Mononuclear cell (primary cell): ENCODE measurements at regions not wholly inside any gene's neighbourhood (a gene's known extent, or its start where the extent isn't known, plus 50 kb on each side); places are given as distances from the start of the nearest gene placed in this dataset.
"Not testable (repeated sequence)": the region's sequence is repeated elsewhere in the genome, so short reads cannot be mapped to it uniquely, and the experiment has no call there.

Experiments
- H3K27me3 ChIP-seq: 2 replicates; pipeline ENCODE4 v1.6.0; 2011; ENCODE audit warnings: low read length, control low read depth; ENCODE audit not compliant: insufficient read depth
- H3K4me1 ChIP-seq: 2 replicates; pipeline ENCODE4 v1.5.1; 2011; ENCODE audit warnings: mild to moderate bottlenecking, low read length, control low read depth; ENCODE audit not compliant: insufficient read depth
- H3K4me3 ChIP-seq: 2 replicates; pipeline ENCODE4 v1.5.1; 2011; ENCODE audit warnings: mild to moderate bottlenecking, low read length, moderate library complexity
- H3K9me3 ChIP-seq: 2 replicates; pipeline ENCODE4 v1.5.1; 2011; ENCODE audit warnings: low read depth, mild to moderate bottlenecking, control low read depth, low read length

GRCh38 chr16:85279402-85279801 lies 167.1 kb upstream of the CIBAR2 start:
- no peaks in the 10 kb centered on the region for H3K4me1 ChIP-seq
- H3K27me3 ChIP-seq, result no peaks in the 10 kb centered on the region
- no peaks in the 10 kb centered on the region for H3K9me3 ChIP-seq
- H3K4me3 ChIP-seq, result no peak overlapping the region

DNA sequence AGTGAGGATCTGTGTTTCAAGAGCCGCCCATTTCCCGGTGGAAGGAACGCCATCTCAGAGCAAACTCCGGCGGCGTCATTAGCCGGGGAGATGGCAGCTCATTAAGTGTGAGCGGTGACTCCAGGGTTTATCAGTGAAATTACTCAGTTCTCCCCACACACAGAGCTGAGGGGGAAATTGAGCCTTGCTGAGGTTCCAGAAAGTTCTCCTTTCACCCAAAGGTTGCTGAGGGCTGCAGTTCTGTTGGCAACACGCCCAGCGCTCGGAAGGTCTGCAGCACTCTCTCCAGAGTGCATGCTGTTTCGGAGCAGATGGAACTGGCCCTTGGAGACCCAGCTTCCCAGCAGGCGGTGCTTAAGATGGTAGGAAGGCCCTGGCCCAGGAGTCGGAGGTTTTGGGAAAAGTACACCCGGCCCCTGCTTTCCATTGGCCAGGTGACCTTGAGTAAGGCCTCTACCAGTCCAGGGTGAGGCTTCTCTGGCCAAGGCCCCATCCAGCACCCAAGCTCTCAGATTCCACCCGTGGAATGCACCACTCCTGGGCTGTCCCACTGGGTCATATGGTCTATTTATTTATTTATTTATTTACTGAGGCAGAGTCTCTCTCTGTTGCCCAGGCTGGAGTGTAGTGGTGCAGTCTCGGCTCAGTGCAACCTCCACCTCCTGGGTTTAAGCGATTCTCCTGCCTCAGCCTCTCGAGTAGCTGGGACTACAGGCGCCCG lies 167.7 kb upstream of the CIBAR2 start:
- Histone ChIP-seq H3K27me3 (no peaks in the 10 kb centered on the region), H3K4me1 (no peaks in the 10 kb centered on the region), H3K4me3 (no peak overlapping the region), H3K9me3 (no peaks in the 10 kb centered on the region)

DNA sequence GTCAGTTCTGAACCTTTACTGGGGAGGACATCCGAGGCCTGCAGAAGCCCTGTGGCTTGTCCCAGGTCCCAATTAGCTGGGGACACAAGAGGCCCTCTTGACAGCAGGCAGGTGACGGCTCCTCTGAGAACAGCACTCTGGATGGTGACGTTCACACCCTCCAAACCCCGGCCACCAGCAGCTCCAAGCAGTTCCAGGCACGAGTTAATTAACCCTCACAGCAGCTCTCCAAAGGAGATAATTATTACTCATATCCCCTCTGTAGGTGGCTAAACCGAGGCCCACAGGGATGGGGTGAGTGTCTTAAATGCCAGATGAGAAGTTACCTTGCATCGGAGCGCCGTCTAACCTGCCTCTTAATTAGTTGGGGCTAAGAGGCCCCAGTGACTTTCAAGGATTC lies 168.9 kb upstream of the CIBAR2 start:
- Histone ChIP-seq H3K9me3 (no peaks in the 10 kb centered on the region), H3K4me1 (no peaks in the 10 kb centered on the region), H3K27me3 (no peaks in the 10 kb centered on the region), H3K4me3 (no peak overlapping the region)

- H3K27me3 ChIP-seq, result no peaks in the 10 kb centered on the region
- H3K9me3 ChIP-seq, result no peaks in the 10 kb centered on the region
- H3K4me3 ChIP-seq, result no peak overlapping the region
- H3K4me1 ChIP-seq, result no peaks in the 10 kb centered on the region
Measured at GRCh38 chr16:85282842-85283241, 170.6 kb upstream of the CIBAR2 start.

DNA sequence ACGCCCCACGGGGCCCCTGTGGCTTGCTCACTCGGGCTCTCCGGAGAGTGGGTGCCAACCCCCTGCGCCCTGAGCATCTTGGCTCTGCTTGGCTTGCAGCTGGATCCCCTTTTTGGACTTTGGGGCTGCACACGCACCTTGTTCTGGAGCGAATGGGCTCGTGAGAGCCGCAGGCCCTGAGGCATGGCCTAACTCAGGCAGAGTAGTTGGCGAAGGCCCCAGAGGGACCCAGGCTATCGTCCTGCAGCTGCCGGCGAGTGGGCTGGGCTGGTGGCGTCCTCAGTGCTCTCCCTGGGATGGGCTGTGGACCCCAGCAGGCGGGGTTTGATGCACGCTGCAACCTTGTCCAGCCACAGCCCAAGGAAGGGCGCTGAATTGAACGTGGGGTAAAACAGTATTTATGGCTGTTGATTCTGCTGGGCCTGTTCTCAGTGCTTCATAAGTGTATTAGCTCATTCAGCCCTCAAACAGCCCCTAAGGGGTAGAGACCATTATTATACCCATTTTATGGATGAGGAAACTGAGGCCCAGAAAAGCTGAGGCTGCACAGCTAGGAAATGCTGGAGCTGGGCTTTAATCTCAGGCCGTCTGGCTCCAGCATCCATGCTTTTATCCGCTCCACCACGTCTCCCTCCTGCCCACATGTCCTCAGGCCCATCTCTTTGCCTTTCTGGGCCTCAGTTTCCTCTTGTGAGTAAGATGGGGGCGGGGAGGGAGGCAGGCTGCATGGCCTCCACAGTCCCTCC lies 171.2 kb upstream of the CIBAR2 start:
- Histone ChIP-seq H3K4me1 (no peaks in the 10 kb centered on the region), H3K27me3 (no peaks in the 10 kb centered on the region), H3K9me3 (no peaks in the 10 kb centered on the region), H3K4me3 (no peak overlapping the region)

GRCh38 chr16:85284141-85284817 lies 172.0 kb upstream of the CIBAR2 start:
- H3K27me3 ChIP-seq, result no peaks in the 10 kb centered on the region
- H3K9me3 ChIP-seq, result no peaks in the 10 kb centered on the region
- H3K4me3 ChIP-seq, result no peak overlapping the region
- H3K4me1 ChIP-seq, result peaks cover under 1% of the 10 kb centered on the region

DNA sequence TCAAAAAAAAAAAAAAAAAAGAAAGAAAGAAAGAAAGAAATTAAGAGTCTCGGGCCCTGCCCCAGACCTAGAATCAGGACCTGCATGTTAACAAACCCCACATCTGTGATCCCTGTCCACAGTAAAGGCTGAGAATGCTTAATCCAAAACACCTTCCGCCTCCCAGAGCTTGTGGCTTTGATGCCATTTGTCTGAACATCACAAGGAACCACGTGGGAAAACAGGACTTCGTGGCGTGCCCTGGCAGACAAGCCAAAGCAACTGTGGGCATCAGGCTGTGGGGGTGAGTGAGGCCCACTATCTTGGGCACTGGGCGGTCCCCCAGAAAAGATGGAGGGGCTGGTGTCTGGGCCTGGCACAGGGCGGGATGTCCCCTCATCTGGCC lies 173.4 kb upstream of the CIBAR2 start:
- Histone ChIP-seq H3K27me3 (no peaks in the 10 kb centered on the region), H3K9me3 (no peaks in the 10 kb centered on the region), H3K4me1 (peaks cover 11% of the 10 kb centered on the region), H3K4me3 (no peak overlapping the region)

- Histone ChIP-seq H3K4me1 (peaks cover 16% of the 10 kb centered on the region), H3K9me3 (no peaks in the 10 kb centered on the region), H3K4me3 (no peak overlapping the region), H3K27me3 (no peaks in the 10 kb centered on the region)
Measured at GRCh38 chr16:85286066-85286831, 174.0 kb upstream of the CIBAR2 start.

DNA sequence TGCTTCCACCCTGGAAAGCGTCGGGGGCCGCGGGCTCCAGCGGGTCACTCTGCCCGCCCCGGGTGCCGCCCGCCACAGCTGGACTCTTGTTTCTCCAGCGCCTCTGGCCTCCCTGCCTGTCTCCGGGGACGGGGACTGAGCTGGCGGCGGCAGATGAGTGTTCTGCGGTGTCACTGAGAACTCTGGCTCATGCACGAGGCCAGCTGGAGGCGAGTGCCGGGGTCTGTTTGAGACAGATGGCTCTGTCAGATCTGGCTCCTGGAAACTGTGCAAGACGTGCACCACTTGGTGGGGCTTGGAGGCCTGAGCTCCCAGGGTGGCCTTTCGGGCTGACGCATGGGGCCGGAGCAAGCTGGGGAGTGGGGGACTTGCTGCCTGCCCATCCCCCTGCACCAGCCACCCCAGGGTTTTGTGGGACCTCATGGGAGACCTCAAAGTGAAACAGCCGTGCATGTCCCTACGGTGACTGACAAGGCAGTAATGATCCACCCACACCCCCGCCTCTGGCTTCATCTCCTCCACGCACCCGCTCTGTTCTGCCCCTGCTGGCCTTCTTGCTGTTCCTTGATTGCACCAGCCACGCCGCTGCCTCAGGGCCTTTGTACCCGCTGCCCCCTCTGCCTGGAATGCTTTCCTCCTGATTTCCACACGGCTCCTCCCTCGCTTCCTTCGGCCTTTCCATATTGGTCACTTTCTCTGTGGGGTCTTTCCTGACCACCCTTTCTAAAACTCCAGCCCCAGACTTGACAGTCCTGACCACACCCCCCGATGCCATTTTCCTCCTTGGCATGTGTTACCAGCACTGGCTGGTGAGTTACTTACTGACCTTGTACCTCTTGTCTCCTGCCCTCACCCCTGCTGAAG lies 174.9 kb upstream of the CIBAR2 start:
- H3K4me1 ChIP-seq, result peaks cover 21% of the 10 kb centered on the region
- H3K27me3 ChIP-seq, result no peaks in the 10 kb centered on the region
- H3K9me3 ChIP-seq, result no peaks in the 10 kb centered on the region
- H3K4me3 ChIP-seq, result no peak overlapping the region

DNA sequence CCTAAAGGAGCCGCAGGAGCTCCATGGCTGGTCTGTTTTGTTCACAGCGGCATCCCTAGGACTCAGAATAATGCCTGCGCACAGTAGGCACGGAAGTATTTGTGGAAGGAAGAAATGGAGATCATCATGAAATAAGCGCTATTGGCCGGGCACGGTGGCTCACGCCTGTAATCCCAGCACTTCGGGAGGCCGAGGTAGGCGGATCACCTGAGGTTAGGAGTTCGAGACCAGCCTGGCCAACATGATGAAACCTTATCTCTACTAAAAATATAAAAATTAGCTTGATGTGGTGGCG lies 175.5 kb upstream of the CIBAR2 start:
- H3K4me3 ChIP-seq, H3K9me3 ChIP-seq, H3K27me3 ChIP-seq: not testable (repeated sequence)
- H3K4me1 ChIP-seq, result peaks cover 21% of the 10 kb centered on the region

DNA sequence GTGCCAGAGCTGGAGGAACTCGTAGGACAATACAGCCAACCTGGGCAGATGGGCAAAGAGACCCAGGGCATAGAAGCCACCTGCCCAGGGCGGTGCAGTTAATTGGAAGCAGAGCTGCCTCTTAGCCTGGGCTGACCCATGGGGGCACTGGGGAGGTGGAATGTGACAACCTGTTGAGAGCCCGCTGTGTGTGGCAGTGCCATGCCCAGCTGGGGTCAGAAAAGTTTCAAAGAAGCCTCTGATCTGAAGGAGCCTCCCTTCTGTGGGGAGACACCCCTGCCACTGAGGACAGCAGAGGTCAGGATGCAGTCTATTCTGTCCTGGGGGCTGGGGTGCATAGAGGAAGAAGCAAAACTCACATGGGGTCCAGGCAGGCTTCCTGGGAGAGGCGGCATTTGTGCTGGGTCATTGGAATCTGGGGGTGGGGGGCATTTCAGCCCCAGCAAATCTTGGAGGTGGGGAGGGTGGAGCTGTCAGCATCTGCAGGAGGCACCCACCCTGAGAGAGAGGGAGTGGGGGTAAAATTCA lies 176.1 kb upstream of the CIBAR2 start:
- Histone ChIP-seq H3K27me3 (no peaks in the 10 kb centered on the region), H3K4me3 (no peak overlapping the region), H3K4me1 (peaks cover 21% of the 10 kb centered on the region), H3K9me3 (no peaks in the 10 kb centered on the region)

DNA sequence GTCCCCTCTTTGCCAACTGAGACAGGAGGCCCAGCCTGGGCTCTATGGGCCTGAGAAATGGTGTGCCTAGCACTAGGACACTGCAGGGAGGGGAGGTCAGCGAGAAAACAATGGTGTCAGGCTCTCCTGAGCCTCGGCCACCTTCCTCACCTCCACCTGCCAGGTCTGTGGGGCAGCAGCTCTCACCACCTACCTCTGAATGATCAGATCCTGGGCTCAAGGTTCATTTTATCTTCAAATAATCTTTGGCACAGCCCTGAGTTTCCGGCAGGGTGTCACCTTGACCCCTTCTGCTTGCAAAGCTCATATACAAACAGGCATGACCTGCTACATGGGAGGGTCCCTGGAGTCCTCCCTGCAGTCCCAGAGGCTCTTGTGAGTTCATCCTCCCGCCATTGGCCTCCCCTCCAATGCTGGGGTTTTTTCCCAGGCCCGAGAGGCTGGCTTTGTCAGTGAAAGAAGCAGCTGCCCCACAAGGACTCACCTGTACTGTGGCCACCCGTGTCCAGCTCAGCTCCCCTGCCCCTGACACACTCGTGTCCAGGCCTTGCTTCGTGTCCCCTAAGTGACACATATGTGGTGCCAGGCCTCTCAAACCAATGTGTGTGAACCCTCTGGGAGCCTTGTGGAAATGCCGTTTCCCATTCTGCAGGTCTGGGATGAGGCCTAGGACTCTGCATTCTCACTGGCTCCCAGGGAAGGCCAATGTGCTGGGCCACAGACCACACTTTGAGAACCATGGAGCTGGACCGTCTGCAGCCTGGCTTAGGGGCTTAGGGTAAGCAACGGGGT lies 176.8 kb upstream of the CIBAR2 start:
- Histone ChIP-seq H3K9me3 (no peaks in the 10 kb centered on the region), H3K27me3 (no peaks in the 10 kb centered on the region), H3K4me3 (no peak overlapping the region), H3K4me1 (peaks cover 21% of the 10 kb centered on the region)

DNA sequence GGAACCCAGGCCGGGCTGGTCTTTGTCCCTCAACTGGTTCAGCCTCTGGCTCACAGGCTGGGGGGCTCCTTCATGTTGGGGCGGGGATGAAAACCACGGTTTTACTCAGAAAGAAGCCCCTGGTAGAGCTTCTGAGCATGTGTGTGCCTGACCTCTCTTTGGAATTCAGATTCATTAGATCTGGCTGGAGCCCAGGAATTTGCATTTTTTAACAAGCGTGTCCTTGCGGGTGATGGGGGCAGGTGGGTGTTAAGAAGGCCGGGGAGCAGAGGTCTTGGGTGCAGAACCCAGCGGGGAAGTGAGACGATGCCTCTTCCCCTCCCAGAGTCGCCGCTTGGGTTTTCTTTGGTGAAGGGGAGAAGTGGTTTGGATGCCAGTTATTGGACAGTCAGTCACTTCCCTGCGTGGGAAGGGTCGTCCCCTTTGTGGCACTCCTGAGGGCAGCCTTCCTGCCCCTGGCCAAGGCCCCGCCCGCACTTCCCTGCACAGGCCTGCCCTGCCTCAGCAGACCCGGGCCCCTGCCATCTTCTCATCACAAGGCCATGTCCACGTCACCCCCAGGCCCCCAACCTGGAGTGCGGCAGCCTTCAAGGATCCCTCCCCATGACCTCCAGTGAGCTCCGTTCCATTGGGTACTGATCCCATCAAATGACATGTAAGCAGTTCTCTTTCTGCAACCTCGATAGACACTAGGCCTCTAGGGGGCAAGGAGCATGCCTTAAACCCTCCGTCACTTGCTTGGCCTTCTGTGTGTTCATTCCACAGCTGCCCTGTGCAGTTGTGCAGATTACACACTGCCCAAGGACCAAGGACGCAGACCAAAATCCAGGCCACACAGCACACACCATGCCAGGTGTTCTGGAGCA lies 177.7 kb upstream of the CIBAR2 start:
- no peak overlapping the region for H3K4me3 ChIP-seq
- H3K4me1 ChIP-seq, result peaks cover 21% of the 10 kb centered on the region
- no peaks in the 10 kb centered on the region for H3K9me3 ChIP-seq
- no peaks in the 10 kb centered on the region for H3K27me3 ChIP-seq
